CD4-positive, alpha-beta T cell treated with Interferon gamma for 1 hour (primary cell): ENCODE measurements at regions not wholly inside any gene's neighbourhood (a gene's known extent, or its start where the extent isn't known, plus 50 kb on each side); places are given as distances from the start of the nearest gene placed in this dataset.
A peak's percentile ranks its signal among the peaks of the same experiment; 100 is the strongest.
"Not testable (repeated sequence)": the region's sequence is repeated elsewhere in the genome, so short reads cannot be mapped to it uniquely, and the experiment has no call there.

Experiments
- DNase-seq: peaks from one replicate; pipeline ENCODE4 v3.0.0-alpha.2; 2020

GRCh38 chr1:149700677-149701567, 81.6 kb upstream of the FCGR1A start:
- DNase-seq, result not testable (repeated sequence)

- peak; percentile 77 for DNase-seq
Observed at GRCh38 chr1:149708192-149708853, 74.2 kb upstream of the FCGR1A start.

GRCh38 chr1:149711651-149712050, 70.8 kb upstream of the FCGR1A start:
- not testable (repeated sequence) for DNase-seq

GRCh38 chr1:149712154-149712927, 70.2 kb upstream of the FCGR1A start:
- DNase-seq, result peak; percentile 10

- DNase-seq, result not testable (repeated sequence)
Observed at GRCh38 chr1:149713513-149713912, 69.0 kb upstream of the FCGR1A start.

- not testable (repeated sequence) for DNase-seq
Observed at GRCh38 chr1:149713952-149714351, 68.5 kb upstream of the FCGR1A start.

- DNase-seq, result not testable (repeated sequence)
Observed at GRCh38 chr1:149724618-149725302, 57.7 kb upstream of the FCGR1A start.

- DNase-seq, result not testable (repeated sequence)
Observed at GRCh38 chr1:149726688-149727087, 55.8 kb upstream of the FCGR1A start.

GRCh38 chr1:149728598-149728997, 53.9 kb upstream of the FCGR1A start:
- not testable (repeated sequence) for DNase-seq
